Uterus (tissue), 3 donors: ENCODE measurements at regions not wholly inside any gene's neighbourhood (a gene's known extent, or its start where the extent isn't known, plus 50 kb on each side); places are given as distances from the start of the nearest gene placed in this dataset.
A peak's percentile ranks its signal among the peaks of the same experiment; 100 is the strongest.
"Not testable (repeated sequence)": the region's sequence is repeated elsewhere in the genome, so short reads cannot be mapped to it uniquely, and the experiment has no call there.

Experiments used
- DNase-seq, 2 donors: peaks; one replicate each; pipeline ENCODE4 v3.0.0-alpha.2; 2019 to 2020
- H3K27ac ChIP-seq, 2 donors: fragments of 200-600 bp; sonication (generic); 1 replicate in 1 of 2; 2 replicates in 1 of 2; pipeline ENCODE4 v1.5.1; 2016 to 2018
- H3K27me3 ChIP-seq, 2 donors: fragments of 200-600 bp; sonication (generic); one replicate each; pipeline ENCODE4 v1.5.1; 2018 to 2019; ENCODE audit warnings: control low read depth in 1 of 2
- H3K36me3 ChIP-seq, 2 donors: fragments of 200-600 bp; sonication (generic); one replicate each; pipeline ENCODE4 v1.5.1; 2019; ENCODE audit warnings: control low read depth in 1 of 2
- H3K4me1 ChIP-seq, 2 donors: fragments of 200-600 bp; sonication (generic); one replicate each; pipeline ENCODE4 v1.5.1; 2018 to 2019; ENCODE audit warnings: control low read depth in 1 of 2
- H3K4me3 ChIP-seq, 2 donors: fragments of 200-600 bp; sonication (generic); 1 replicate in 1 of 2; 2 replicates in 1 of 2; pipeline ENCODE4 v1.5.1; 2018 to 2019; ENCODE audit warnings: mild to moderate bottlenecking in 1 of 2
- H3K9me3 ChIP-seq, 2 donors: fragments of 200-600 bp; sonication (generic); one replicate each; pipeline ENCODE4 v1.5.1; 2019; ENCODE audit warnings: control low read depth in 1 of 2
- POLR2A ChIP-seq, 2 donors: fragments of 450-650 bp; IDR thresholded peaks; one replicate each; pipeline ENCODE4 v1.6.1; 2016; ENCODE audit warnings: antibody characterized with exemption in 2 of 2, mild to moderate bottlenecking in 1 of 2, moderate library complexity in 1 of 2
- intact Hi-C: fragments of 100-400 bp; cut with DNase I; formaldehyde crosslinking; loops from one replicate; pipeline ENCODE4 v1.15.1; 2023; ENCODE audit warnings: low total_unique reads
- TF ChIP-seq, protein P1 (sequence below), 4 experiments: fragments of 200-600 bp in 2 of 4; fragments of 450-650 bp in 2 of 4; sonication (generic) in 2 of 4; IDR thresholded peaks; one replicate each; pipeline ENCODE4 v1.5.1; 2016 to 2019; ENCODE audit warnings: antibody characterized with exemption in 4 of 4, mild to moderate bottlenecking in 2 of 4, moderate library complexity in 1 of 4
- donor health status: DM: yes; HTN: yes; CAD: no.

DNA sequence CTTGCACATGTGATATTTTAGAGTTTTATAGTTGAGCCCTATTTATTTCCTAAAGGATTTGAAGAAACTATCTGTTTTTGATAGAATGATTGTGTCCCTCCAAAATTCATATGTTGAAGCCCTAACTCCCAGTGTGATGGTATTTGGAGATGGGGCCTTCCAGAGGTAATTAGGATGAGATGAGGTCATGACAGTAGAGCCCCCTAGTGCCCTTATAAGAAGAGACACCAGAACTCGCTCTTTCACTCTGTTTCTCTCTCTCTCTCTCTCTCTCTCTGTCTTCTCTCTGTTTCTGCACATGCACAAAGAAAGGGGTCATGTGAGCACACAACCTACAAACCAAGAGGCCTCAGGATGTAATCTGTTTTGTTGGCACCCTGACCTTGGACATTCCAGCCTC, 921.9 kb upstream of the DIAPH2 start:
- intact Hi-C loops = no loop called here
- no peak for TF ChIP-seq POLR2A (IDR thresholded peaks at IDR 0.05)
- TF ChIP-seq, protein P1, sequence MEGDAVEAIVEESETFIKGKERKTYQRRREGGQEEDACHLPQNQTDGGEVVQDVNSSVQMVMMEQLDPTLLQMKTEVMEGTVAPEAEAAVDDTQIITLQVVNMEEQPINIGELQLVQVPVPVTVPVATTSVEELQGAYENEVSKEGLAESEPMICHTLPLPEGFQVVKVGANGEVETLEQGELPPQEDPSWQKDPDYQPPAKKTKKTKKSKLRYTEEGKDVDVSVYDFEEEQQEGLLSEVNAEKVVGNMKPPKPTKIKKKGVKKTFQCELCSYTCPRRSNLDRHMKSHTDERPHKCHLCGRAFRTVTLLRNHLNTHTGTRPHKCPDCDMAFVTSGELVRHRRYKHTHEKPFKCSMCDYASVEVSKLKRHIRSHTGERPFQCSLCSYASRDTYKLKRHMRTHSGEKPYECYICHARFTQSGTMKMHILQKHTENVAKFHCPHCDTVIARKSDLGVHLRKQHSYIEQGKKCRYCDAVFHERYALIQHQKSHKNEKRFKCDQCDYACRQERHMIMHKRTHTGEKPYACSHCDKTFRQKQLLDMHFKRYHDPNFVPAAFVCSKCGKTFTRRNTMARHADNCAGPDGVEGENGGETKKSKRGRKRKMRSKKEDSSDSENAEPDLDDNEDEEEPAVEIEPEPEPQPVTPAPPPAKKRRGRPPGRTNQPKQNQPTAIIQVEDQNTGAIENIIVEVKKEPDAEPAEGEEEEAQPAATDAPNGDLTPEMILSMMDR (IDR thresholded peaks at IDR 0.05) = no peak
- Histone ChIP-seq H3K9me3 (no peaks in the 10 kb centered on the region), H3K36me3 (no peaks in the 10 kb centered on the region), H3K27me3 (peaks cover 0 to 13% of the 10 kb centered on the region in 2 donors), H3K27ac (no peak overlapping the region), H3K4me3 (no peak overlapping the region), H3K4me1 (no peaks in the 10 kb centered on the region)
- no peak for DNase-seq

DNA sequence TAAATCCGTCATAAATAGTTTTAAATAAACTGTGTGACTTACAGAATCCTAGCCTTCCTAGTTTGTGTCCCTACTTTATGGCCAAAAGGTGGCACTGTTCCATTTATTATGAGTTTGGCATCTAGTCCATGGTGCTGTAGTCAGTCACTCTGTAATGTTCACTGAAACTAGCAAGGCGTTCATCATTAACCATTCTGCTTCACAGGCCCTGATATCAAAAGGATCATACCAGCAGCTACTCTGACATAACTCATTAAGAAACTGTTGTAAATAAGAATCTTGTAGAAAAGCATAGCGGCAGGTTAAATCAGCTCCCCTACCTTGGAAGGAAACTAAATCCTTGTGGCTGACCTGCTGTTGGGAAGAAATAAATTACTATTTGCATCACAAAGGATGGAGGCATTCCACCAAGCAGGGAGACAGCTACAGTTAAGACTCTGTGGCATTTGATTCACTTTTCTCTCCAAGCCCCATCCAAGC, 919.6 kb upstream of the DIAPH2 start:
- intact Hi-C loops = no loop called here
- Histone ChIP-seq H3K36me3 (no peaks in the 10 kb centered on the region), H3K4me1 (no peaks in the 10 kb centered on the region), H3K27me3 (peaks cover 0 to 6% of the 10 kb centered on the region in 2 donors), H3K27ac (no peak overlapping the region), H3K4me3 (no peak overlapping the region), H3K9me3 (no peaks in the 10 kb centered on the region)
- DNase-seq = no peak
- no peak for TF ChIP-seq POLR2A (IDR thresholded peaks at IDR 0.05)
- TF ChIP-seq, protein P1 (IDR thresholded peaks at IDR 0.05) = peak in 1 of 4 experiments; percentile 10

DNA sequence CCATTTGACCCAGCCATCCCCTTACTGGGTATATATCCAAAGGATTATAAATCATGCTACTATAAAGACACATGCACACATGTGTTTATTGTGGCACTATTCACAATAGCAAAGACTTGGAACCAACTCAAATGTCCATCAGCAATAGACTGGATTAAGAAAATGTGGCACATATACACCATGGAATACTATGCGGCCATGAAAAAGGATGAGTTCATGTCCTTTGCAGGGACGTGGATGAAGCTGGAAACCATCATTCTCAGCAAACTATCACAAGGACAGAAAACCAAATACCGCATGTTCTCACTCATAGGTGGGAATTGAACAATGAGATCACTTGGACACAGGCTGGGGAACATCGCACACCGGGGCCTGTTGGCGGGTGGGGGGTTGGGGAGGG, 913.4 kb upstream of the DIAPH2 start:
- H3K27me3 ChIP-seq, intact Hi-C loops, H3K36me3 ChIP-seq, H3K9me3 ChIP-seq, H3K27ac ChIP-seq, H3K4me1 ChIP-seq, DNase-seq, H3K4me3 ChIP-seq: not testable (repeated sequence)

DNA sequence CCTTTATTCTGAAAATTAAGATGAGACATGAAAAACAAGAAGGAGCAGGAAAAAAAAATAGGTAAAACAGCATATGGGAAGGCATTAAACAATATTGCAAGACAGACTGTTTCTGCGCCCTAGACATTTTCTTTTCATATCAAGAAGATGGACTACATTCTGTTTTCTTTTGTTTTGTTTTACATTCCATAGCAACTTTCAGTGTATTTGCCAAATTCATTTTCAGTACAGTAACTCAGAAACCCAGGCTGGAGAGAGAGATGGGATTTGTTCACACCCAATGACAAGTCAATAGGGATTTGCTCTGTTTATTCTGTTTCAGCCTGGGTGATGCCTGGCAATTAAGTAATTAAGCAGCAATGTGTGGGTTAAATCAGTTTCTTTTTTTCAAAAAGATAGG, 892.8 kb upstream of the DIAPH2 start:
- intact Hi-C loops = no loop called here
- TF ChIP-seq, protein P1 (IDR thresholded peaks at IDR 0.05) = no peak
- TF ChIP-seq POLR2A (IDR thresholded peaks at IDR 0.05) = no peak
- no peaks in the 10 kb centered on the region for H3K27me3 ChIP-seq

DNA sequence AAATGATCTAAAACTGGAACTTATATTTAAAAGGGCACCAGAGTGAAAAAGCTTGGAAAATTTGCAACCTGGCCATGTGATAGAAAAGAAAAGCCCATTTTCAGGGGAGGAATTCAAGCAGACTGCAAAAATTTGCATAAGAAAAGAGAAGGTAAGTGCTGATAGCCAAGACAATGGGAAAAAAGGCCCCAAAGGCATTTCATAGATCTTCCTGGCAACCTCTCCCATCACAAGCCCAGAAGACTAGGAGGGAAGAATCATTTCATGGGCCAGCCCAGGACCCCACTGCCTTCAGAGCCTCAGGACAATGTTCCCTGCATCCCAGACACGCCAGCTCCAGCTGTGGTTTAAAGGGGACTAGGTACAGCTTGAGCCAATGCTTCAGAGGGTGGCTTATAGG, 887.3 kb upstream of the DIAPH2 start:
- TF ChIP-seq, protein P1 (IDR thresholded peaks at IDR 0.05) = no peak
- TF ChIP-seq POLR2A (IDR thresholded peaks at IDR 0.05) = no peak
- intact Hi-C loops = no loop called here
- H3K36me3 ChIP-seq = no peaks in the 10 kb centered on the region
- H3K4me1 ChIP-seq = no peaks in the 10 kb centered on the region
- no peaks in the 10 kb centered on the region for H3K27me3 ChIP-seq
- no peaks in the 10 kb centered on the region for H3K9me3 ChIP-seq
- no peak overlapping the region for H3K4me3 ChIP-seq
- H3K27ac ChIP-seq = no peak overlapping the region
- DNase-seq = no peak

More for the DNA sequence above, 892.8 kb upstream of the DIAPH2 start:
- no peak overlapping the region for H3K27ac ChIP-seq
- no peaks in the 10 kb centered on the region for H3K4me1 ChIP-seq
- H3K9me3 ChIP-seq = no peaks in the 10 kb centered on the region
- DNase-seq = no peak
- no peaks in the 10 kb centered on the region for H3K36me3 ChIP-seq
- H3K4me3 ChIP-seq = no peak overlapping the region

DNA sequence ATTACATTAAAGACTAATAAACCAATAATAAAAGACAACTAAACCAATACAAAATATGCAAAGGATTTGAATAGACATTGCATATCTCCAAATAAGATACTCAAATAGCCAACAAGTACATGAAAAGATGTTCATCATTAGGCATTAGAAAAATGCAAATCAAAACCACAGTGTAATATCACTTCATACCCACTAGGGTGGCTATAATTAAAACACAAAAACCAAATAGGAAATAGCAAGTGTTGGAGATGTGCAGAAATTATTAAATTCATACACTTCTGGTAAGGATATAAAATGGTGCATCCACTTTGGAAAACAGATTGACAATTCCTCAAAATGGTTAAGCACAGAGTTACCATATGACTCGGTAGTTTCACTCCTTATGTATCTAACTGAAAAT, 860.8 kb upstream of the DIAPH2 start:
- no peaks in the 10 kb centered on the region for H3K9me3 ChIP-seq
- DNase-seq = no peak
- no peak overlapping the region for H3K4me3 ChIP-seq
- no peaks in the 10 kb centered on the region for H3K27me3 ChIP-seq
- H3K36me3 ChIP-seq = no peaks in the 10 kb centered on the region
- TF ChIP-seq POLR2A (IDR thresholded peaks at IDR 0.05) = no peak
- TF ChIP-seq, protein P1 (IDR thresholded peaks at IDR 0.05) = no peak
- H3K4me1 ChIP-seq = no peaks in the 10 kb centered on the region
- H3K27ac ChIP-seq = no peak overlapping the region
- intact Hi-C loops = no loop called here
